HCT116 (cell line): ENCODE measurements at regions not wholly inside any gene's neighbourhood (a gene's known extent, or its start where the extent isn't known, plus 50 kb on each side); places are given as distances from the start of the nearest gene placed in this dataset.

Experiments used
- ATAC-seq: fragments of 200-7000 bp; cut with Tn5 transposase; 2 replicates; pipeline ENCODE4 v1.9.1; 2020; ENCODE audit warnings: mild to moderate bottlenecking, moderate library complexity
- BruUV-seq: library from RNA; stranded (reverse); fragments of 400-500 nt; replicated peaks from 2 replicates; lab custom pipeline; 2021; lab: Mats Ljungman, UMichigan
- CTCF ChIA-PET: fragments of 300-600 bp; sonication (Branson Sonifier 250); formaldehyde crosslinking; loops from one replicate; lab custom pipeline; 2021; ENCODE audit warnings: antibody characterized with exemption; lab: Charles Lee
- POLR2A ChIA-PET: fragments of 300-600, 350-600 bp; sonication (Branson Sonifier 250); formaldehyde crosslinking; loops from one replicate; lab custom pipeline; 2021; ENCODE audit warnings: antibody characterized with exemption; lab: Charles Lee
- RAD21 ChIA-PET, 2 experiments: fragments of 300-600 bp; sonication (Branson Sonifier 250); formaldehyde crosslinking; loops; one replicate each; lab custom pipeline; 2023; ENCODE audit warnings: low total read pairs in 2 of 2; ENCODE audit not compliant: uncharacterized antibody in 2 of 2, unreplicated experiment in 2 of 2, low non-redundant PET in 1 of 2; lab: Charles Lee
- DNase-seq: peaks from one replicate; pipeline ENCODE4 v3.0.0-alpha.2; 2010; ENCODE audit warnings: low read depth, low spot score
- H2AFZ ChIP-seq: fragments of 200-600 bp; shearing (Covaris generic), sonication (generic); 2 replicates; pipeline ENCODE4 v1.6.1; 2017; ENCODE audit warnings: low read depth, mixed run types, mixed read lengths, antibody characterized with exemption, low read length; ENCODE audit not compliant: poor library complexity, severe bottlenecking
- H3K27ac ChIP-seq: 2 replicates; pipeline ENCODE4 v1.5.1; 2012; ENCODE audit warnings: low read depth, low read length
- H3K27me3 ChIP-seq: fragments of 200-600 bp; sonication (generic); 2 replicates; pipeline ENCODE4 v1.6.1; 2016; ENCODE audit warnings: mixed run types, low read length, mixed read lengths; ENCODE audit not compliant: insufficient read depth
- H3K36me3 ChIP-seq, 2 experiments: fragments of 200-500 bp in 1 of 2; fragments of 200-600 bp in 1 of 2; sonication (Bioruptor generic) in 1 of 2; sonication (generic) in 1 of 2; 2 replicates each; pipeline versions ENCODE4 v1.5.1 to v1.6.1; 2014 to 2016; ENCODE audit warnings: low read length in 2 of 2, inconsistent platforms in 1 of 2, mixed read lengths in 1 of 2, mixed run types in 1 of 2; ENCODE audit not compliant: insufficient read depth in 2 of 2, control insufficient read depth in 1 of 2
- H3K4me1 ChIP-seq, 2 experiments: fragments of 200-600 bp in 1 of 2; sonication (generic) in 1 of 2; 2 replicates each; pipeline versions ENCODE4 v1.5.1 to v1.6.1; 2012 to 2017; ENCODE audit warnings: low read length in 2 of 2, inconsistent platforms in 1 of 2, mild to moderate bottlenecking in 1 of 2, mixed read lengths in 1 of 2, mixed run types in 1 of 2, moderate library complexity in 1 of 2; ENCODE audit not compliant: insufficient read depth in 2 of 2, control insufficient read depth in 1 of 2
- H3K4me2 ChIP-seq: fragments of 200-600 bp; sonication (generic); 2 replicates; pipeline ENCODE4 v1.6.1; 2017; ENCODE audit warnings: mixed run types, low read length, mixed read lengths
- H3K4me3 ChIP-seq, 2 experiments: fragments of 200-600 bp in 1 of 2; sonication (generic) in 1 of 2; replicated peaks in 1 of 2; 2 replicates each; pipeline ENCODE4 v1.5.1; 2011 to 2016; ENCODE audit warnings: low read length in 2 of 2, control low read depth in 1 of 2, low read depth in 1 of 2, mild to moderate bottlenecking in 1 of 2, mixed read lengths in 1 of 2, mixed run types in 1 of 2
- H3K79me2 ChIP-seq: fragments of 200-600 bp; sonication (generic); 2 replicates; pipeline ENCODE4 v1.6.1; 2017; ENCODE audit warnings: mild to moderate bottlenecking, mixed run types, low read length, moderate library complexity, mixed read lengths; ENCODE audit not compliant: insufficient read depth
- H3K9ac ChIP-seq: fragments of 200-600 bp; sonication (generic); 2 replicates; pipeline ENCODE4 v1.6.1; 2016; ENCODE audit warnings: low read length, mixed read lengths
- H3K9me2 ChIP-seq: fragments of 200-600 bp; sonication (generic), shearing (Covaris generic); 2 replicates; pipeline ENCODE4 v1.6.1; 2017; ENCODE audit warnings: mixed run types, mild to moderate bottlenecking, moderate library complexity; ENCODE audit not compliant: insufficient read depth
- H3K9me3 ChIP-seq, 2 experiments: fragments of 200-500 bp in 1 of 2; fragments of 200-600 bp in 1 of 2; sonication (Bioruptor generic) in 1 of 2; sonication (generic) in 1 of 2; 2 replicates each; pipeline ENCODE4 v1.6.1; 2014 to 2017; ENCODE audit warnings: low read length in 2 of 2, mixed read lengths in 2 of 2, inconsistent platforms in 1 of 2, low read depth in 1 of 2, mild to moderate bottlenecking in 1 of 2, mixed run types in 1 of 2, moderate library complexity in 1 of 2; ENCODE audit not compliant: control insufficient read depth in 1 of 2, insufficient read depth in 1 of 2
- H4K20me1 ChIP-seq: fragments of 200-600 bp; sonication (generic), shearing (Covaris generic); 2 replicates; pipeline ENCODE4 v1.6.1; 2017; ENCODE audit warnings: mixed run types, mild to moderate bottlenecking, moderate library complexity; ENCODE audit not compliant: insufficient read depth
- CTCF ChIP-seq, 3 experiments: fragments of 200-600 bp in 1 of 3; sonication (generic) in 1 of 3; IDR thresholded peaks in 2 of 3; conservative IDR thresholded peaks in 1 of 3; 2 replicates each; pipeline ENCODE4 v1.5.1; 2012 to 2017; ENCODE audit warnings: low read depth in 2 of 3, low read length in 2 of 3, antibody characterized with exemption in 1 of 3, borderline replicate concordance in 1 of 3, control low read depth in 1 of 3, mild to moderate bottlenecking in 1 of 3, mixed read lengths in 1 of 3, mixed run types in 1 of 3, moderate library complexity in 1 of 3; ENCODE audit not compliant: insufficient read depth in 1 of 3
- EGR1 ChIP-seq: IDR thresholded peaks from 2 replicates; pipeline ENCODE4 v1.6.1; 2012; ENCODE audit warnings: low read depth
- ELF1 ChIP-seq: IDR thresholded peaks from 2 replicates; pipeline ENCODE4 v1.6.1; 2012; ENCODE audit warnings: low read depth, borderline replicate concordance
- EZH2 ChIP-seq: fragments of 200-600 bp; sonication (generic); IDR thresholded peaks from 2 replicates; pipeline ENCODE4 v1.6.1; 2017; ENCODE audit warnings: antibody characterized with exemption, mixed run types
- EZH2phosphoT487 ChIP-seq: fragments of 200-600 bp; IDR thresholded peaks from 2 replicates; pipeline ENCODE4 v1.6.1; 2018; ENCODE audit warnings: antibody characterized with exemption, borderline replicate concordance
- MAX ChIP-seq: IDR thresholded peaks from 2 replicates; pipeline ENCODE4 v1.6.1; 2012
- POLR2AphosphoS5 ChIP-seq: IDR thresholded peaks from 2 replicates; pipeline ENCODE4 v1.6.1; 2011; ENCODE audit warnings: mild to moderate bottlenecking, low read depth, low read length, moderate library complexity
- SIN3A ChIP-seq: IDR thresholded peaks from 2 replicates; pipeline ENCODE4 v1.6.1; 2012; ENCODE audit warnings: low read depth
- SP1 ChIP-seq: IDR thresholded peaks from 2 replicates; pipeline ENCODE4 v1.6.1; 2012; ENCODE audit warnings: low read depth
- SRF ChIP-seq: IDR thresholded peaks from 2 replicates; pipeline ENCODE4 v1.6.1; 2012; ENCODE audit warnings: low read depth
- intact Hi-C: fragments of 100-400 bp; cut with micrococcal nuclease; formaldehyde crosslinking; loops from 2 replicates; pipeline ENCODE4 v1.10.0; 2022

- DNase-seq (no peak), ATAC-seq (no peak)
- Histone ChIP-seq H3K9me2 (no peaks in the 10 kb centered on the region), H4K20me1 (no peaks in the 10 kb centered on the region), H3K79me2 (no peaks in the 10 kb centered on the region), H3K9me3 (no peaks in the 10 kb centered on the region), H3K4me2 (no peak overlapping the region), H3K36me3 (no peaks in the 10 kb centered on the region), H3K27me3 (no peaks in the 10 kb centered on the region), H3K27ac (no peak overlapping the region), H2AFZ (no peak overlapping the region), H3K4me3 (no peak overlapping the region), H3K9ac (no peak overlapping the region), H3K4me1 (no peaks in the 10 kb centered on the region)
- intact Hi-C loops, result no loop called here
- TF ChIP-seq SP1 (no peak), SIN3A (no peak), EZH2phosphoT487 (no peak), EGR1 (no peak), POLR2AphosphoS5 (no peak), EZH2 (no peak)
- BruUV-seq, result no TSS peak
- ChIA-PET POLR2A (no interaction called here), RAD21 (no interaction called here), CTCF (interaction anchor here (0.6 to 1.3 kb wide), 2 partner anchors 9 to 1430 kb away, joined by 3 read pairs; no protein-coding TSS in a partner anchor)
Observed at GRCh38 chr3:182631183-182632076, 161.9 kb upstream of the ATP11B start.

GRCh38 chr3:182632077-182632393 is 161.3 kb upstream of the ATP11B start:
- ATAC-seq (no peak), DNase-seq (no peak)
- intact Hi-C loops, result no loop called here
- Histone ChIP-seq H3K9me3 (no peaks in the 10 kb centered on the region), H3K4me1 (no peaks in the 10 kb centered on the region), H3K79me2 (no peaks in the 10 kb centered on the region), H3K4me2 (no peak overlapping the region), H3K4me3 (no peak overlapping the region), H2AFZ (no peak overlapping the region), H3K36me3 (no peaks in the 10 kb centered on the region), H3K9ac (no peak overlapping the region), H3K27me3 (no peaks in the 10 kb centered on the region), H3K27ac (no peak overlapping the region), H4K20me1 (no peaks in the 10 kb centered on the region), H3K9me2 (no peaks in the 10 kb centered on the region)
- ChIA-PET RAD21 (no interaction called here), CTCF (interaction anchor here (1.3 kb wide), 1 partner anchor 10 kb away, joined by 3 read pairs; no protein-coding TSS in a partner anchor), POLR2A (no interaction called here)
- BruUV-seq, result no TSS peak
- TF ChIP-seq SRF, result no peak
- TF ChIP-seq ELF1, result no peak
- TF ChIP-seq CTCF (IDR thresholded peaks at IDR 0.05 in 2 of 3, conservative IDR thresholded peaks at IDR 0.05 in 1 of 3; ENCODE audit: borderline replicate concordance in 1 of 3, insufficient read depth in 1 of 3, low read depth in 2 of 3, low read length in 2 of 3), result no peak
- TF ChIP-seq EGR1, result no peak
- no peak for TF ChIP-seq MAX
- TF ChIP-seq SP1, result no peak
